Gastrocnemius medialis (tissue), 4 donors: ENCODE measurements at regions not wholly inside any gene's neighbourhood (a gene's known extent, or its start where the extent isn't known, plus 50 kb on each side); places are given as distances from the start of the nearest gene placed in this dataset.

Source experiments
- ATAC-seq, 2 donors: fragments of 150-250 bp; one replicate each; pipeline ENCODE4 v1.9.1; 2016
- DNase-seq, 2 donors: peaks; one replicate each; pipeline ENCODE4 v3.0.0-alpha.2; 2019
- H3K27ac ChIP-seq, 4 donors: fragments of 200-600 bp; sonication (generic); 1 replicate in 1 of 4; 2 replicates in 3 of 4; pipeline ENCODE4 v1.5.1; 2016 to 2018; ENCODE audit warnings: mild to moderate bottlenecking in 2 of 4, moderate library complexity in 1 of 4
- H3K27me3 ChIP-seq, 3 donors: fragments of 200-600 bp; sonication (generic) in 2 of 3; 1 replicate in 1 of 3; 2 replicates in 2 of 3; pipeline versions ENCODE4 v1.5.1 to v1.6.0; 2016 to 2019; ENCODE audit warnings: mild to moderate bottlenecking in 1 of 3, moderate library complexity in 1 of 3
- H3K36me3 ChIP-seq, 2 donors: fragments of 200-600 bp; sonication (generic) in 1 of 2; one replicate each; pipeline ENCODE4 v1.5.1; 2017 to 2018
- H3K4me1 ChIP-seq, 2 donors: fragments of 200-600 bp; sonication (generic) in 1 of 2; one replicate each; pipeline ENCODE4 v1.5.1; 2016 to 2017; ENCODE audit warnings: mild to moderate bottlenecking in 2 of 2
- H3K4me3 ChIP-seq, 4 donors: fragments of 200-600 bp; sonication (generic) in 3 of 4; 1 replicate in 1 of 4; 2 replicates in 3 of 4; pipeline ENCODE4 v1.5.1; 2016 to 2019; ENCODE audit warnings: mild to moderate bottlenecking in 2 of 4
- H3K9me3 ChIP-seq, 3 donors: fragments of 200-600 bp; sonication (generic) in 2 of 3; 1 replicate in 1 of 3; 2 replicates in 2 of 3; pipeline ENCODE4 v1.5.1; 2016 to 2019
- CTCF ChIP-seq, 5 experiments: fragments of 450-650 bp in 3 of 5; fragments of 200-600 bp in 2 of 5; sonication (generic) in 2 of 5; IDR thresholded peaks in 4 of 5; conservative IDR thresholded peaks in 1 of 5; 1 replicate in 4 of 5; 2 replicates in 1 of 5; pipeline ENCODE4 v1.5.1; 2016 to 2019; ENCODE audit warnings: antibody characterized with exemption in 5 of 5, mild to moderate bottlenecking in 3 of 5, moderate library complexity in 3 of 5
- POLR2A ChIP-seq, 2 donors: fragments of 450-650 bp; IDR thresholded peaks; one replicate each; pipeline ENCODE4 v1.6.1; 2017; ENCODE audit warnings: antibody characterized with exemption in 2 of 2, mild to moderate bottlenecking in 2 of 2, moderate library complexity in 2 of 2
- in situ Hi-C, 4 donors: fragments of 200-750 bp; cut with MboI; loops; one replicate each; pipeline versions ENCODE4 v1.15.0 to v1.8.0; 2017; ENCODE audit warnings: low sequenced_read_pairs in 4 of 4
- intact Hi-C: fragments of 100-400 bp; cut with DNase I; formaldehyde crosslinking; loops from one replicate; pipeline ENCODE4 v1.15.1; 2023; ENCODE audit warnings: low total_unique reads

GRCh38 chr18:73093687-73094250 lies 226.0 kb upstream of the NETO1 start:
- intact Hi-C loops, result no loop called here

GRCh38 chr18:73088445-73088844 lies 220.7 kb upstream of the NETO1 start:
- no peak for TF ChIP-seq POLR2A (IDR thresholded peaks at IDR 0.05)
- TF ChIP-seq CTCF (IDR thresholded peaks at IDR 0.05 in 4 of 5, conservative IDR thresholded peaks at IDR 0.05 in 1 of 5), result no peak
- H3K4me3 ChIP-seq, result no peak overlapping the region
- no peaks in the 10 kb centered on the region for H3K27me3 ChIP-seq
- no peak for DNase-seq
- ATAC-seq, result no peak
- no peaks in the 10 kb centered on the region for H3K36me3 ChIP-seq
- no peak overlapping the region for H3K27ac ChIP-seq
- no peaks in the 10 kb centered on the region for H3K4me1 ChIP-seq
- in situ Hi-C loops, result no loop called here
- H3K9me3 ChIP-seq, result no peaks in the 10 kb centered on the region
- intact Hi-C loops, result no loop called here

More at GRCh38 chr18:73093687-73094250, 226.0 kb upstream of the NETO1 start:
- Histone ChIP-seq H3K4me1 (no peaks in the 10 kb centered on the region), H3K27ac (no peak overlapping the region), H3K36me3 (no peaks in the 10 kb centered on the region), H3K4me3 (no peak overlapping the region), H3K27me3 (no peaks in the 10 kb centered on the region), H3K9me3 (no peaks in the 10 kb centered on the region)
- in situ Hi-C loops, result no loop called here
- DNase-seq (no peak), ATAC-seq (no peak)
- no peak for TF ChIP-seq CTCF (IDR thresholded peaks at IDR 0.05 in 4 of 5, conservative IDR thresholded peaks at IDR 0.05 in 1 of 5)
- no peak for TF ChIP-seq POLR2A (IDR thresholded peaks at IDR 0.05)

- H3K27ac ChIP-seq, result no peak overlapping the region
- in situ Hi-C loops (no loop called here), intact Hi-C loops (no loop called here)
- no peaks in the 10 kb centered on the region for H3K27me3 ChIP-seq
- TF ChIP-seq POLR2A (IDR thresholded peaks at IDR 0.05) (no peak), CTCF (IDR thresholded peaks at IDR 0.05 in 4 of 5, conservative IDR thresholded peaks at IDR 0.05 in 1 of 5) (no peak)
- no peak overlapping the region for H3K4me3 ChIP-seq
- H3K36me3 ChIP-seq, result no peaks in the 10 kb centered on the region
- ATAC-seq, result no peak
- no peaks in the 10 kb centered on the region for H3K4me1 ChIP-seq
- no peak for DNase-seq
- H3K9me3 ChIP-seq, result no peaks in the 10 kb centered on the region
Measured at GRCh38 chr18:73087282-73087977, 219.6 kb upstream of the NETO1 start.

- H3K27me3 ChIP-seq, result no peaks in the 10 kb centered on the region
- in situ Hi-C loops (no loop called here), intact Hi-C loops (no loop called here)
- no peaks in the 10 kb centered on the region for H3K9me3 ChIP-seq
- no peaks in the 10 kb centered on the region for H3K4me1 ChIP-seq
- no peak for TF ChIP-seq POLR2A (IDR thresholded peaks at IDR 0.05)
- no peak for TF ChIP-seq CTCF (IDR thresholded peaks at IDR 0.05 in 4 of 5, conservative IDR thresholded peaks at IDR 0.05 in 1 of 5)
- ATAC-seq (no peak), DNase-seq (no peak)
- H3K36me3 ChIP-seq, result no peaks in the 10 kb centered on the region
- no peak overlapping the region for H3K27ac ChIP-seq
- H3K4me3 ChIP-seq, result no peak overlapping the region
Measured at GRCh38 chr18:73079920-73080319, 212.1 kb upstream of the NETO1 start.
